Upper lobe of right lung (tissue), 1 donor: ENCODE measurements at regions not wholly inside any gene's neighbourhood (a gene's known extent, or its start where the extent isn't known, plus 50 kb on each side); places are given as distances from the start of the nearest gene placed in this dataset. TPM values are rescaled to one million over a fixed set of nuclear protein-coding genes. Genes with fewer than 3 reads are reported as not detected.
A peak's percentile ranks its signal among the peaks of the same experiment; 100 is the strongest.

Source experiments
- ATAC-seq: fragments of 200-7000 bp; cut with Tn5 transposase; one replicate; pipeline ENCODE4 v1.9.1; 2020; ENCODE audit warnings: mild to moderate bottlenecking, moderate library complexity
- DNase-seq: peaks from one replicate; pipeline ENCODE4 v3.0.0-alpha.2; 2020
- H3K27ac ChIP-seq: fragments of 200-600 bp; one replicate; pipeline ENCODE4 v1.8.0; 2022
- H3K27me3 ChIP-seq: fragments of 200-600 bp; one replicate; pipeline ENCODE4 v1.8.0; 2022; ENCODE audit warnings: mild to moderate bottlenecking
- H3K36me3 ChIP-seq: fragments of 200-600 bp; one replicate; pipeline ENCODE4 v1.8.0; 2022
- H3K4me1 ChIP-seq: fragments of 200-600 bp; one replicate; pipeline ENCODE4 v1.8.0; 2022
- H3K4me3 ChIP-seq: fragments of 200-600 bp; one replicate; pipeline ENCODE4 v1.8.0; 2022; ENCODE audit warnings: mild to moderate bottlenecking
- H3K9me3 ChIP-seq: fragments of 200-600 bp; one replicate; pipeline ENCODE4 v1.8.0; 2022
- CTCF ChIP-seq: fragments of 200-600 bp; IDR thresholded peaks from one replicate; pipeline ENCODE4 v1.8.0; 2022; ENCODE audit warnings: antibody characterized with exemption
- intact Hi-C: fragments of 100-400 bp; cut with DNase I; formaldehyde crosslinking; loops from one replicate; pipeline ENCODE4 v1.11.0; 2022
- microRNA-seq: library from miRNA; unstranded; fragments of <30 nt; microRNA quantifications from one replicate; pipeline ENCODE4 v1.2.0, GENCODE V29; 2020; ENCODE audit warnings: borderline microRNAs expressed
- donor health status: DM: no; HTN: yes; CAD: no; lungs with severe emphysema.

- H3K9me3 ChIP-seq, result no peaks in the 10 kb centered on the region
- no peaks in the 10 kb centered on the region for H3K36me3 ChIP-seq
- no peaks in the 10 kb centered on the region for H3K27me3 ChIP-seq
- H3K4me1 ChIP-seq, result no peaks in the 10 kb centered on the region
- no peak overlapping the region for H3K4me3 ChIP-seq
- no peak for TF ChIP-seq CTCF
- no peak overlapping the region for H3K27ac ChIP-seq
- ATAC-seq (no peak), DNase-seq (no peak)
- intact Hi-C loops, result no loop called here
These were observed 187.1 kb upstream of the DDI1 start for GRCh38 chr11:103849366-103849765.

GRCh38 chr11:103850419-103851165, 185.8 kb upstream of the DDI1 start:
- no peaks in the 10 kb centered on the region for H3K36me3 ChIP-seq
- TF ChIP-seq CTCF, result no peak

GRCh38 chr11:103851166-103851651, 185.2 kb upstream of the DDI1 start:
- Histone ChIP-seq H3K27me3 (no peaks in the 10 kb centered on the region), H3K9me3 (no peaks in the 10 kb centered on the region), H3K4me3 (no peak overlapping the region), H3K27ac (no peak overlapping the region), H3K4me1 (no peaks in the 10 kb centered on the region), H3K36me3 (no peaks in the 10 kb centered on the region)
- DNase-seq (no peak), ATAC-seq (peak; percentile 51)
- TF ChIP-seq CTCF, result no peak
- intact Hi-C loops, result no loop called here

More at GRCh38 chr11:103850419-103851165, 185.8 kb upstream of the DDI1 start:
- H3K4me3 ChIP-seq, result no peak overlapping the region
- DNase-seq, result no peak
- no peaks in the 10 kb centered on the region for H3K4me1 ChIP-seq
- ATAC-seq, result no peak
- H3K27ac ChIP-seq, result no peak overlapping the region
- no peaks in the 10 kb centered on the region for H3K27me3 ChIP-seq
- H3K9me3 ChIP-seq, result no peaks in the 10 kb centered on the region
- intact Hi-C loops, result no loop called here

Small RNA genes lying in the stretch of these regions (microRNA-seq; reads per million reads assigned to microRNA genes)
- not detected for gene MIR4693
